Upper lobe of right lung (tissue), 1 donor: ENCODE measurements at regions not wholly inside any gene's neighbourhood (a gene's known extent, or its start where the extent isn't known, plus 50 kb on each side); places are given as distances from the start of the nearest gene placed in this dataset.

Experiments
- ATAC-seq: fragments of 200-7000 bp; cut with Tn5 transposase; one replicate; pipeline ENCODE4 v1.9.1; 2020; ENCODE audit warnings: mild to moderate bottlenecking, moderate library complexity
- DNase-seq: peaks from one replicate; pipeline ENCODE4 v3.0.0-alpha.2; 2020
- H3K27ac ChIP-seq: fragments of 200-600 bp; one replicate; pipeline ENCODE4 v1.8.0; 2022
- H3K27me3 ChIP-seq: fragments of 200-600 bp; one replicate; pipeline ENCODE4 v1.8.0; 2022; ENCODE audit warnings: mild to moderate bottlenecking
- H3K36me3 ChIP-seq: fragments of 200-600 bp; one replicate; pipeline ENCODE4 v1.8.0; 2022
- H3K4me1 ChIP-seq: fragments of 200-600 bp; one replicate; pipeline ENCODE4 v1.8.0; 2022
- H3K4me3 ChIP-seq: fragments of 200-600 bp; one replicate; pipeline ENCODE4 v1.8.0; 2022; ENCODE audit warnings: mild to moderate bottlenecking
- H3K9me3 ChIP-seq: fragments of 200-600 bp; one replicate; pipeline ENCODE4 v1.8.0; 2022
- intact Hi-C: fragments of 100-400 bp; cut with DNase I; formaldehyde crosslinking; loops from one replicate; pipeline ENCODE4 v1.11.0; 2022
- TF ChIP-seq, protein P1 (sequence below): fragments of 200-600 bp; IDR thresholded peaks from one replicate; pipeline ENCODE4 v1.8.0; 2022; ENCODE audit warnings: antibody characterized with exemption
- donor health status: DM: no; HTN: yes; CAD: no; lungs with severe emphysema.

DNA sequence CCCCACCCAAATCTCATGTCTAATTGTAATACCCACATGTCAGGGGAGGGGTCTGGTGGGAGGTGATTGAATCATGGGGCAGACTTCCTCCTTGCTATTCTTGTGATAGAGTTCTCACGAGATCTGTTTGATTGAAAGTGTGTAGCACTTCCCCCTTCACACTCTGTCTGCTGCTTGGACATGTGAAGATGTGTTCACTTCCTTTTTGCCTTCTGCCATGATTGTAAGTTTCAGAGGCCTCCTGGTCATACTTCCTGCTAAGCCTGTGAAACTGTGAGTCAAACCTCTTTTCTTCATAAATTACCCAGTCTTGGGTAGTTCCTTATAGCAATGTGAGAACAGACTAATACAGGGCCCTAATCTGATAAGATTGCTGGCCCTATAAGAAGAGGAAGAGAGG, 1514.8 kb downstream of the RPA4 start:
- no peak for DNase-seq
- H3K9me3 ChIP-seq = no peaks in the 10 kb centered on the region
- no peaks in the 10 kb centered on the region for H3K4me1 ChIP-seq
- intact Hi-C loops = no loop called here
- H3K27me3 ChIP-seq = no peaks in the 10 kb centered on the region
- H3K36me3 ChIP-seq = no peaks in the 10 kb centered on the region
- ATAC-seq = no peak
- TF ChIP-seq, protein P1, sequence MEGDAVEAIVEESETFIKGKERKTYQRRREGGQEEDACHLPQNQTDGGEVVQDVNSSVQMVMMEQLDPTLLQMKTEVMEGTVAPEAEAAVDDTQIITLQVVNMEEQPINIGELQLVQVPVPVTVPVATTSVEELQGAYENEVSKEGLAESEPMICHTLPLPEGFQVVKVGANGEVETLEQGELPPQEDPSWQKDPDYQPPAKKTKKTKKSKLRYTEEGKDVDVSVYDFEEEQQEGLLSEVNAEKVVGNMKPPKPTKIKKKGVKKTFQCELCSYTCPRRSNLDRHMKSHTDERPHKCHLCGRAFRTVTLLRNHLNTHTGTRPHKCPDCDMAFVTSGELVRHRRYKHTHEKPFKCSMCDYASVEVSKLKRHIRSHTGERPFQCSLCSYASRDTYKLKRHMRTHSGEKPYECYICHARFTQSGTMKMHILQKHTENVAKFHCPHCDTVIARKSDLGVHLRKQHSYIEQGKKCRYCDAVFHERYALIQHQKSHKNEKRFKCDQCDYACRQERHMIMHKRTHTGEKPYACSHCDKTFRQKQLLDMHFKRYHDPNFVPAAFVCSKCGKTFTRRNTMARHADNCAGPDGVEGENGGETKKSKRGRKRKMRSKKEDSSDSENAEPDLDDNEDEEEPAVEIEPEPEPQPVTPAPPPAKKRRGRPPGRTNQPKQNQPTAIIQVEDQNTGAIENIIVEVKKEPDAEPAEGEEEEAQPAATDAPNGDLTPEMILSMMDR = no peak
- H3K27ac ChIP-seq = no peak overlapping the region
- H3K4me3 ChIP-seq = no peak overlapping the region

GRCh38 chrX:98405376-98405775, 1521.7 kb downstream of the RPA4 start:
- H3K27ac ChIP-seq = no peak overlapping the region
- no peaks in the 10 kb centered on the region for H3K36me3 ChIP-seq
- H3K27me3 ChIP-seq = no peaks in the 10 kb centered on the region
- intact Hi-C loops = no loop called here
- DNase-seq = no peak
- no peak overlapping the region for H3K4me3 ChIP-seq
- no peak for ATAC-seq
- no peaks in the 10 kb centered on the region for H3K4me1 ChIP-seq
- H3K9me3 ChIP-seq = no peaks in the 10 kb centered on the region
- TF ChIP-seq, protein P1 = no peak

DNA sequence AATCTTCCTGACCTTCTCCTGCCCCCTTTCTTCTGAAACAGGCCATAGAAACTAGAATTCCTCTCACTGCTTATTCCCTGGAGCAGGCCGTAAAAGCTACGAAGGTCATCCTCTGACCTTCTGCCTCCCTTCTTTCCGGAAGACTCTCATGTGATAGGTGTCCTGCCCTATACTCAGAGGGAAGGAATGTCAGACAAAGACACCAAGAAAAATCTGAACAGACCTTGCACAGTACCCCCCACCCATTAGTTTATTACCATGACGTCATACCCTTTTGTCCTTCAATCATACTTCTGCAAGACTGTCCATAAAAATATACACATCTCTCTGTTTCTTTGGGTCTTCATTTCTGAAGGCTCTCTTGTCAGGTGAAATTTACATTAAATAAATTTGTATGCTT, 1523.9 kb downstream of the RPA4 start:
- ATAC-seq (no peak), DNase-seq (no peak)
- intact Hi-C loops = no loop called here
- TF ChIP-seq, protein P1 = no peak
- Histone ChIP-seq H3K27me3 (no peaks in the 10 kb centered on the region), H3K4me3 (no peak overlapping the region), H3K36me3 (no peaks in the 10 kb centered on the region), H3K27ac (no peak overlapping the region), H3K4me1 (no peaks in the 10 kb centered on the region), H3K9me3 (no peaks in the 10 kb centered on the region)

DNA sequence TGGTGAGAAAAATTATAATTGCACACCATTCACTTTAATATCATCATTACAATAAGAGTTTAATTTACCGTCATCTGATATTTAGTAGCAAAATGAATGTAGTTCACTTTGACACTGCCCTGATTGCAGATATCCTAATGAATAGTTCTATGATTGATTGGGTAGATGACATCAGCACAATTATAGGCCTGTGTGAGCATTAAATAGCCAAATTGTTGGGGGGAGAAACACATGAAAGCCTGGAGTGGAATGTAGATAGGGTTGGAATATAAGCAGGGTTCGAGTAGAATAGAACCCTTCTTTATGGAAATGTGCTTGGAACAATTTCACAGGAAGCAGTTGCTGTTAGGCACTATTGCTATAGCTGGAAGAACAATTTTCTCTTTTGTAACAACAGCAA, 1526.2 kb downstream of the RPA4 start:
- no peaks in the 10 kb centered on the region for H3K9me3 ChIP-seq
- H3K27me3 ChIP-seq = no peaks in the 10 kb centered on the region
- no peaks in the 10 kb centered on the region for H3K4me1 ChIP-seq
- H3K4me3 ChIP-seq = no peak overlapping the region
- no peak for ATAC-seq
- intact Hi-C loops = no loop called here
- no peak for DNase-seq
- H3K27ac ChIP-seq = no peak overlapping the region
- TF ChIP-seq, protein P1 = no peak
- no peaks in the 10 kb centered on the region for H3K36me3 ChIP-seq

GRCh38 chrX:98412058-98412457, 1528.3 kb downstream of the RPA4 start:
- no peaks in the 10 kb centered on the region for H3K4me1 ChIP-seq
- no peak overlapping the region for H3K4me3 ChIP-seq
- DNase-seq = no peak
- no peaks in the 10 kb centered on the region for H3K27me3 ChIP-seq
- intact Hi-C loops = no loop called here
- H3K36me3 ChIP-seq = no peaks in the 10 kb centered on the region
- TF ChIP-seq, protein P1 = no peak
- H3K27ac ChIP-seq = no peak overlapping the region
- H3K9me3 ChIP-seq = no peaks in the 10 kb centered on the region
- ATAC-seq = no peak

- Histone ChIP-seq H3K9me3 (no peaks in the 10 kb centered on the region), H3K4me3 (no peak overlapping the region), H3K36me3 (no peaks in the 10 kb centered on the region), H3K27me3 (no peaks in the 10 kb centered on the region), H3K4me1 (no peaks in the 10 kb centered on the region), H3K27ac (no peak overlapping the region)
- intact Hi-C loops = no loop called here
- TF ChIP-seq, protein P1 = no peak
- ATAC-seq (no peak), DNase-seq (no peak)
These were observed 1538.8 kb downstream of the RPA4 start for GRCh38 chrX:98422536-98422935.
